ENCODE measurements at regions not wholly inside any gene's neighbourhood (a gene's known extent, or its start where the extent isn't known, plus 50 kb on each side); places are given as distances from the start of the nearest gene placed in this dataset.

DNA sequence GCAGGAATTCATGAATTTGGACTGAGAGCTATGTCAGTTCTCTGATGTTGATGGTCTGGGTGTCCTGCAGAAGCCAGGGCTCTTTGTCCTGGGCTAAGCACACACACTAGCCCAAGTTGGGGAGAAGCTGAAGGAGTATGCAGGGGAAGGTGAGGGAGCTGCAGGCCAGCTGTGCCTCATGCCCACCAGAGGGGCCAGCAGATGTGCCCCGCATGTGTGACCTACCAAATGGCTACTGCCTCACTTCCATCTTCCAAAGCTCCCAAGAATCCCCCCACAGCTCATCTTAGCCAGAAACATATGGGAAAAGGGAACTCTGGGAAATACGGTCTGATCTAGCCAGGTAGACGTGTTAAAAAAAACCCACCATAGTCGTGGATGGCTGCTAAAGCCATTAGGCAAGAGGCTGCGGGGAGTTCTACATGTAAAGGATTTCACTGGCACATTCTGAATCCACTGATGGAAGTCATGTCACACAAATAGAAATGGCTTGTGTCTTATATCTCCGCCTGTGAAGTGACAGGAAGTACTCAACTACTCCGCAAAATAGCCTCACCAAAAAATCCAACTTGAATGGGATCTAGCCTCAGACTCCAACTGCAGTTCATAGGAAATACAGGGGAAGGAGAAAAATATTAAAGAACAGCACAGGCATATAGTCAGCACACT is 96.3 kb upstream of the CLMP start:
- TF ChIP-seq PPARA (CRISPR knock-in tag; IDR thresholded peaks at IDR 0.05; ENCODE audit: borderline replicate concordance) (no peak), ZNF70 (CRISPR knock-in tag; IDR thresholded peaks at IDR 0.05) (no peak), SNAI2 (CRISPR knock-in tag; IDR thresholded peaks at IDR 0.05) (no peak), ZFP30 (CRISPR knock-in tag; IDR thresholded peaks at IDR 0.05) (no peak), GLIS3 (CRISPR knock-in tag; IDR thresholded peaks at IDR 0.05) (no peak), RARB (CRISPR knock-in tag; IDR thresholded peaks at IDR 0.05) (no peak), BACH2 (CRISPR knock-in tag; IDR thresholded peaks at IDR 0.05; ENCODE audit: borderline replicate concordance) (no peak), ARNTL (CRISPR knock-in tag; IDR thresholded peaks at IDR 0.05; ENCODE audit: borderline replicate concordance, low read depth) (no peak), CSDC2 (CRISPR knock-in tag; IDR thresholded peaks at IDR 0.05) (no peak), ZC3H10 (CRISPR knock-in tag; IDR thresholded peaks at IDR 0.05) (no peak)
- TF ChIP-seq, protein P1, sequence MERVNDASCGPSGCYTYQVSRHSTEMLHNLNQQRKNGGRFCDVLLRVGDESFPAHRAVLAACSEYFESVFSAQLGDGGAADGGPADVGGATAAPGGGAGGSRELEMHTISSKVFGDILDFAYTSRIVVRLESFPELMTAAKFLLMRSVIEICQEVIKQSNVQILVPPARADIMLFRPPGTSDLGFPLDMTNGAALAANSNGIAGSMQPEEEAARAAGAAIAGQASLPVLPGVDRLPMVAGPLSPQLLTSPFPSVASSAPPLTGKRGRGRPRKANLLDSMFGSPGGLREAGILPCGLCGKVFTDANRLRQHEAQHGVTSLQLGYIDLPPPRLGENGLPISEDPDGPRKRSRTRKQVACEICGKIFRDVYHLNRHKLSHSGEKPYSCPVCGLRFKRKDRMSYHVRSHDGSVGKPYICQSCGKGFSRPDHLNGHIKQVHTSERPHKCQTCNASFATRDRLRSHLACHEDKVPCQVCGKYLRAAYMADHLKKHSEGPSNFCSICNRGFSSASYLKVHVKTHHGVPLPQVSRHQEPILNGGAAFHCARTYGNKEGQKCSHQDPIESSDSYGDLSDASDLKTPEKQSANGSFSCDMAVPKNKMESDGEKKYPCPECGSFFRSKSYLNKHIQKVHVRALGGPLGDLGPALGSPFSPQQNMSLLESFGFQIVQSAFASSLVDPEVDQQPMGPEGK (CRISPR knock-in tag; IDR thresholded peaks at IDR 0.05; ENCODE audit: borderline replicate concordance) = no peak
- TF ChIP-seq, protein P2, sequence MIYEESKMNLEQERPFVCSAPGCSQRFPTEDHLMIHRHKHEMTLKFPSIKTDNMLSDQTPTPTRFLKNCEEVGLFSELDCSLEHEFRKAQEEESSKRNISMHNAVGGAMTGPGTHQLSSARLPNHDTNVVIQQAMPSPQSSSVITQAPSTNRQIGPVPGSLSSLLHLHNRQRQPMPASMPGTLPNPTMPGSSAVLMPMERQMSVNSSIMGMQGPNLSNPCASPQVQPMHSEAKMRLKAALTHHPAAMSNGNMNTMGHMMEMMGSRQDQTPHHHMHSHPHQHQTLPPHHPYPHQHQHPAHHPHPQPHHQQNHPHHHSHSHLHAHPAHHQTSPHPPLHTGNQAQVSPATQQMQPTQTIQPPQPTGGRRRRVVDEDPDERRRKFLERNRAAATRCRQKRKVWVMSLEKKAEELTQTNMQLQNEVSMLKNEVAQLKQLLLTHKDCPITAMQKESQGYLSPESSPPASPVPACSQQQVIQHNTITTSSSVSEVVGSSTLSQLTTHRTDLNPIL (CRISPR knock-in tag; IDR thresholded peaks at IDR 0.05; ENCODE audit: low read depth) = no peak
